K562 (cell line): ENCODE measurements at regions not wholly inside any gene's neighbourhood (a gene's known extent, or its start where the extent isn't known, plus 50 kb on each side); places are given as distances from the start of the nearest gene placed in this dataset.

Experiments used
- ATAC-seq: fragments of 200-7000 bp; cut with Tn5 transposase; 3 replicates; pipeline ENCODE4 v1.9.1; 2020; ENCODE audit warnings: moderate library complexity
- BruUV-seq: library from RNA; stranded (reverse); fragments of 400-500 nt; replicated peaks from 2 replicates; lab custom pipeline; 2021; lab: Mats Ljungman, UMichigan
- CTCF ChIA-PET: fragments of 300-600 bp; formaldehyde crosslinking; extraction: SDS; loops from one replicate; lab custom pipeline; 2021; ENCODE audit warnings: low intra/inter-chr PET ratio; lab: Yijun Ruan, JAX
- POLR2A ChIA-PET: fragments of 300-600, 350-650 bp; sonication (Branson Sonifier 250); formaldehyde crosslinking; extraction: SDS; loops from one replicate; lab custom pipeline; 2021; ENCODE audit warnings: antibody characterized with exemption, inconsistent platforms; lab: Yijun Ruan, JAX
- DNase-seq, 4 experiments: peaks; one replicate each; pipeline versions ENCODE4 v3.0.0 to v3.0.0-alpha.2; 2011 to 2018; ENCODE audit warnings: low spot score in 3 of 4, mixed read lengths in 3 of 4; ENCODE audit errors: extremely low read depth in 1 of 4
- FAIRE-seq: peaks from 2 replicates; lab custom pipeline; 2011; peaks lifted over from hg19 to GRCh38; lab: Jason Lieb, UNC
- H2AFZ ChIP-seq: 2 replicates; pipeline ENCODE4 v1.6.0; 2011; ENCODE audit warnings: low read depth, low read length, control low read depth, inconsistent platforms
- H3K27ac ChIP-seq: fragments of 200-600 bp; 3 replicates; pipeline ENCODE4 v1.8.0; 2011; ENCODE audit warnings: low read depth, mild to moderate bottlenecking, control low read depth, inconsistent platforms, low read length, moderate library complexity, mixed read lengths; ENCODE audit errors: extremely low read depth
- H3K27me3 ChIP-seq, 2 experiments: fragments of 300-600 bp in 1 of 2; 2 replicates in 1 of 2; 3 replicates in 1 of 2; pipeline versions ENCODE4 v1.6.0 to v1.8.0; 2011; ENCODE audit warnings: inconsistent platforms in 2 of 2, low read length in 2 of 2, mild to moderate bottlenecking in 1 of 2, mixed read lengths in 1 of 2, moderate library complexity in 1 of 2; ENCODE audit not compliant: control insufficient read depth in 2 of 2, insufficient read depth in 2 of 2
- H3K36me3 ChIP-seq: fragments of 300-600 bp; 3 replicates; pipeline ENCODE4 v1.8.0; 2011; ENCODE audit warnings: mild to moderate bottlenecking, low read length, inconsistent platforms; ENCODE audit not compliant: control insufficient read depth, insufficient read depth
- H3K4me1 ChIP-seq, 2 experiments: fragments of 200-600 bp in 1 of 2; replicated peaks in 1 of 2; 2 replicates in 1 of 2; 3 replicates in 1 of 2; pipeline versions ENCODE4 v1.5.1 to v1.8.0; 2011; ENCODE audit warnings: inconsistent platforms in 2 of 2, low read length in 2 of 2, mild to moderate bottlenecking in 1 of 2, mixed read lengths in 1 of 2, moderate library complexity in 1 of 2; ENCODE audit not compliant: control insufficient read depth in 2 of 2, insufficient read depth in 2 of 2
- H3K4me2 ChIP-seq: 2 replicates; pipeline ENCODE4 v1.6.1; 2011; ENCODE audit warnings: low read length, control low read depth, inconsistent platforms, mixed read lengths; ENCODE audit not compliant: insufficient read depth
- H3K4me3 ChIP-seq: fragments of 200-600 bp; sonication (generic), shearing (Covaris generic); 2 replicates; pipeline ENCODE4 v1.5.1; 2016; ENCODE audit warnings: control low read depth, inconsistent platforms
- H3K79me2 ChIP-seq: fragments of 200-600 bp; 3 replicates; pipeline ENCODE4 v1.8.0; 2011; ENCODE audit warnings: low read length, inconsistent platforms; ENCODE audit not compliant: control insufficient read depth, insufficient read depth
- H3K9ac ChIP-seq, 2 experiments: 2 replicates each; pipeline versions ENCODE4 v1.6.0 to v1.6.1; 2011; ENCODE audit warnings: low read depth in 2 of 2, low read length in 2 of 2, control low read depth in 1 of 2, inconsistent platforms in 1 of 2, mild to moderate bottlenecking in 1 of 2, mixed read lengths in 1 of 2; ENCODE audit not compliant: insufficient read depth in 1 of 2
- H3K9me1 ChIP-seq: one replicate; pipeline ENCODE4 v1.6.0; 2011; ENCODE audit warnings: inconsistent platforms, mild to moderate bottlenecking, low read length, moderate library complexity; ENCODE audit not compliant: control insufficient read depth, insufficient read depth
- H3K9me3 ChIP-seq: replicated peaks from 2 replicates; pipeline ENCODE4 v1.5.1; 2011; ENCODE audit warnings: low read depth, low read length, inconsistent platforms; ENCODE audit not compliant: control insufficient read depth, insufficient read depth
- H4K20me1 ChIP-seq: replicated peaks from 2 replicates; pipeline ENCODE4 v1.6.1; 2011; ENCODE audit warnings: low read length, inconsistent platforms, mixed read lengths; ENCODE audit not compliant: control insufficient read depth, insufficient read depth
- ARID4B ChIP-seq: sonication (generic); formaldehyde crosslinking; IDR thresholded peaks from 2 replicates; pipeline ENCODE4 v1.8.0; 2022; ENCODE audit warnings: mild to moderate bottlenecking, missing genetic modification reagents
- GTF2A2 ChIP-seq: IDR thresholded peaks from 2 replicates; pipeline ENCODE4 v1.6.1; 2016; ENCODE audit warnings: mild to moderate bottlenecking, missing genetic modification characterization, missing compliant biosample characterization
- NR3C1 ChIP-seq: sonication (generic); formaldehyde crosslinking; IDR thresholded peaks from 2 replicates; pipeline ENCODE4 v1.8.1; 2022; ENCODE audit warnings: missing genetic modification reagents
- WGBS: fragments of 100-300 bp; shearing (Covaris generic); methylation state at CpG from one replicate; pipeline ENCODE4 v1.1.6; 2016; ENCODE audit warnings: low coverage, mixed read lengths; ENCODE audit not compliant: insufficient coverage; ENCODE audit errors: missing lambda C conversion rate; 5-methylcytosine and 5-hydroxymethylcytosine counted together
- in situ Hi-C: fragments of 300-500 bp; cut with MboI; formaldehyde crosslinking; loops from 4 replicates; pipeline ENCODE4 v1.15.0; 2018; ENCODE audit warnings: inconsistent platforms, mixed read lengths
- intact Hi-C: fragments of 100-400 bp; cut with micrococcal nuclease; formaldehyde crosslinking; loops from 2 replicates; pipeline ENCODE4 v1.14.2; 2022
- TF ChIP-seq, protein P1 (sequence below): fragments of 250-450 bp; sonication (Bioruptor Pico); IDR thresholded peaks from 2 replicates; pipeline ENCODE4 v1.5.1; 2021; ENCODE audit warnings: mild to moderate bottlenecking

DNA sequence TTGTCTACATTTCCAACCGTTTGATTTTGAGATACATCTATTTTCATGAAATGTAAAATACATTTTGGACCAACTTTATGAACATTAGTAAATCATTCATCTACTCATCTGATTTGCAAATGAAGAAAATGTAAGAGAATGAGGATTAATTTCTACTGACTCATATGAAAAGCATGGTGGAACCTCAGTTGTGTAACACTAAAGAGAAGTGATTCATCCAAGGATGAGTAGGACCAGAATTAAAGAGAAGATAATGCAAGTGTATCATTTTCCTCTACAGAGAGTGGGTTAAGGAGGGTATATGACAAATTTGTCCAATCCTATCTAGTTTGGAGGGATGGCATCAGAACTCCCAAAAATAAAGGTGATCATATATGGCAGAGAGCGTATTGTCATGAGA is 1967.6 kb downstream of the MRPL39 start:
- no TSS peak for BruUV-seq
- H3K36me3 ChIP-seq: no peaks in the 10 kb centered on the region
- H3K4me1 ChIP-seq: no peaks in the 10 kb centered on the region
- no peak overlapping the region for H2AFZ ChIP-seq
- DNase-seq (no peak), FAIRE-seq (no peak), ATAC-seq (no peak)
- no peak overlapping the region for H3K4me3 ChIP-seq
- in situ Hi-C loops: no loop called here
- H3K27ac ChIP-seq: no peak overlapping the region
- H3K9me3 ChIP-seq: no peaks in the 10 kb centered on the region
- H3K4me2 ChIP-seq: no peak overlapping the region
- H4K20me1 ChIP-seq: no peaks in the 10 kb centered on the region
- no peaks in the 10 kb centered on the region for H3K27me3 ChIP-seq
- no peaks in the 10 kb centered on the region for H3K9me1 ChIP-seq
- no peak for TF ChIP-seq ARID4B (CRISPR knock-in tag)
- no peak for TF ChIP-seq GTF2A2 (tag)
- TF ChIP-seq, protein P1, sequence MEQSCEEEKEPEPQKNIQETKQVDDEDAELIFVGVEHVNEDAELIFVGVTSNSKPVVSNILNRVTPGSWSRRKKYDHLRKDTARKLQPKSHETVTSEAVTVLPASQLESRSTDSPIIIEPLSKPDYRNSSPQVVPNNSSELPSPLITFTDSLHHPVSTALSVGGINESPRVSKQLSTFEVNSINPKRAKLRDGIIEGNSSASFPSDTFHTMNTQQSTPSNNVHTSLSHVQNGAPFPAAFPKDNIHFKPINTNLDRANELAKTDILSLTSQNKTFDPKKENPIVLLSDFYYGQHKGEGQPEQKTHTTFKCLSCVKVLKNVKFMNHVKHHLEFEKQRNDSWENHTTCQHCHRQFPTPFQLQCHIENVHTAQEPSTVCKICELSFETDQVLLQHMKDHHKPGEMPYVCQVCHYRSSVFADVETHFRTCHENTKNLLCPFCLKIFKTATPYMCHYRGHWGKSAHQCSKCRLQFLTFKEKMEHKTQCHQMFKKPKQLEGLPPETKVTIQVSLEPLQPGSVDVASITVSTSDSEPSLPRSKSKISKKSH (CRISPR knock-in tag): no peak
- TF ChIP-seq NR3C1 (CRISPR knock-in tag): no peak
- WGBS: 0% methylated on average over 2 of the region's 2 CpGs
- H3K9ac ChIP-seq: no peak overlapping the region
- CTCF ChIA-PET: no interaction called here
- intact Hi-C loops: no loop called here
- no peaks in the 10 kb centered on the region for H3K79me2 ChIP-seq
- POLR2A ChIA-PET: no interaction called here
